HG03342 (cell line): ENCODE measurements at regions not wholly inside any gene's neighbourhood (a gene's known extent, or its start where the extent isn't known, plus 50 kb on each side); places are given as distances from the start of the nearest gene placed in this dataset.

Experiments used
- ATAC-seq: cut with Tn5 transposase; IDR thresholded peaks from one replicate; pipeline ENCODE4 v1.9.1; 2021; ENCODE audit warnings: mild to moderate bottlenecking, moderate library complexity; ENCODE audit not compliant: unreplicated experiment

- no peak for ATAC-seq
These were observed 63.3 kb upstream of the GAB1 start for GRCh38 chr4:143273160-143273917.

- no peak for ATAC-seq
These were observed 55.8 kb upstream of the GAB1 start for GRCh38 chr4:143280861-143281260.

- ATAC-seq, result peak; percentile 80
These were observed 55.0 kb upstream of the GAB1 start for GRCh38 chr4:143281507-143282190.

- no peak for ATAC-seq
These were observed 54.4 kb upstream of the GAB1 start for GRCh38 chr4:143282211-143282707.

GRCh38 chr4:143285696-143286437, 50.8 kb upstream of the GAB1 start:
- ATAC-seq, result no peak

- ATAC-seq, result no peak
These were observed 49.7 kb upstream of the GAB1 start for GRCh38 chr4:143286701-143287571.
